GM10248 (cell line): ENCODE measurements at regions not wholly inside any gene's neighbourhood (a gene's known extent, or its start where the extent isn't known, plus 50 kb on each side); places are given as distances from the start of the nearest gene placed in this dataset.

ENCODE experiments used
- CTCF ChIA-PET: fragments of 300-600 bp; sonication (Branson Sonifier 250); formaldehyde crosslinking; extraction: SDS; loops from one replicate; lab custom pipeline; 2021; ENCODE audit warnings: antibody characterized with exemption; lab: Yijun Ruan, JAX
- POLR2A ChIA-PET: fragments of 350-650 bp; sonication (Branson Sonifier 250); formaldehyde crosslinking; extraction: SDS; loops from one replicate; lab custom pipeline; 2020; ENCODE audit warnings: antibody characterized with exemption; lab: Yijun Ruan, JAX
- DNase-seq: peaks from one replicate; pipeline ENCODE4 v3.0.0; 2012; ENCODE audit errors: extremely low spot score
- TF ChIP-seq, protein P1 (sequence below): IDR thresholded peaks from 2 replicates; pipeline ENCODE4 v1.5.1; 2012; ENCODE audit warnings: mild to moderate bottlenecking, low read depth; ENCODE audit errors: extremely low read depth, missing control alignments, control extremely low read depth

DNA sequence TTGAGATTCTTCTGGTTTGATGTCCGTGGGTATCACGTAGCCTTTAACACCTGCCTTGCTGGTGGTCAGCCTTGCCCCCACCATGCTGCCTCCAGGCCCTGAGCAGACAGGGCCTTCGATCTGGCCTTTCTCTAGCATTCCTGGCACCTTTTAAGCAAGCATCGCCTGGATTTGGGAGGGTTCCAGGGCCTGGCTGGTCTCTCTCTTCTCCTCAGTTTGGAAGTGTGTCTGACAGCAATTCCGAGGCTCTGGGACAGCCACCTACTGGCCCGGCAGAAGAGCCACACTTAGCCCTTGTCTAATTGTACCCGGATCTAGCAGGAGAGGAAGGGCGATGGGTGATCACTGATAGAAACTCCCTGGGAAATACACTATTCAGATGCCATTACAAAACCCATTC lies 441.3 kb upstream of the MKI67 start:
- no peak for DNase-seq

DNA sequence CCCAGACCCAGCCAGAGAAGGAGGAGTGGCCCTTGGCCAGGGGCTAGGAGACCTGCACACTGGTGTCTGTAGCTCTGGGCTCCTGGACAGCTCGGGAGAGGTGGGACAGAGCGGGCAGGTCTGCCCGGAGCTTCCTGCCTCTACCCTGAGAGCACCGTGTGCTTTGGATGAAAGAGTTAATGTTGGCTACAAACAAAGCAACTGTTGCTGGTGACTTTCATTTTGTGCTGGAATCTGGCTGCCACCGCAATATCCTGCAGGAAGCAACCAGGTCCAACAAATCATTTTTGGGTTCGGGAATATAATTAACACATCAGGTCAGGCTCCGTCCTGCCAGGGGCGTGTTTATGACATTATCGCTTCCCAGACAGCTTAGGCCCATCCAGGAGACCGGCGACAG lies 441.8 kb upstream of the MKI67 start:
- TF ChIP-seq, protein P1, sequence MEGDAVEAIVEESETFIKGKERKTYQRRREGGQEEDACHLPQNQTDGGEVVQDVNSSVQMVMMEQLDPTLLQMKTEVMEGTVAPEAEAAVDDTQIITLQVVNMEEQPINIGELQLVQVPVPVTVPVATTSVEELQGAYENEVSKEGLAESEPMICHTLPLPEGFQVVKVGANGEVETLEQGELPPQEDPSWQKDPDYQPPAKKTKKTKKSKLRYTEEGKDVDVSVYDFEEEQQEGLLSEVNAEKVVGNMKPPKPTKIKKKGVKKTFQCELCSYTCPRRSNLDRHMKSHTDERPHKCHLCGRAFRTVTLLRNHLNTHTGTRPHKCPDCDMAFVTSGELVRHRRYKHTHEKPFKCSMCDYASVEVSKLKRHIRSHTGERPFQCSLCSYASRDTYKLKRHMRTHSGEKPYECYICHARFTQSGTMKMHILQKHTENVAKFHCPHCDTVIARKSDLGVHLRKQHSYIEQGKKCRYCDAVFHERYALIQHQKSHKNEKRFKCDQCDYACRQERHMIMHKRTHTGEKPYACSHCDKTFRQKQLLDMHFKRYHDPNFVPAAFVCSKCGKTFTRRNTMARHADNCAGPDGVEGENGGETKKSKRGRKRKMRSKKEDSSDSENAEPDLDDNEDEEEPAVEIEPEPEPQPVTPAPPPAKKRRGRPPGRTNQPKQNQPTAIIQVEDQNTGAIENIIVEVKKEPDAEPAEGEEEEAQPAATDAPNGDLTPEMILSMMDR: no peak
- CTCF ChIA-PET: no interaction called here
- no peak for DNase-seq
- POLR2A ChIA-PET: no interaction called here

More for the DNA sequence above, 441.3 kb upstream of the MKI67 start:
- TF ChIP-seq, protein P1: no peak
- ChIA-PET CTCF (no interaction called here), POLR2A (no interaction called here)

GRCh38 chr10:128568491-128568890 lies 442.3 kb upstream of the MKI67 start:
- CTCF ChIA-PET: no interaction called here
- no peak for DNase-seq
- POLR2A ChIA-PET: no interaction called here
- TF ChIP-seq, protein P1: no peak

GRCh38 chr10:128568990-128569945 lies 443.0 kb upstream of the MKI67 start:
- CTCF ChIA-PET: no interaction called here
- POLR2A ChIA-PET: no interaction called here
- TF ChIP-seq, protein P1: no peak
- DNase-seq: no peak

GRCh38 chr10:128570319-128570995 lies 444.2 kb upstream of the MKI67 start:
- DNase-seq: no peak
- CTCF ChIA-PET: no interaction called here
- TF ChIP-seq, protein P1: no peak
- POLR2A ChIA-PET: no interaction called here

- POLR2A ChIA-PET: no interaction called here
- CTCF ChIA-PET: no interaction called here
These were observed 444.8 kb upstream of the MKI67 start for GRCh38 chr10:128571071-128571470.

More at GRCh38 chr10:128571071-128571470, 444.8 kb upstream of the MKI67 start:
- TF ChIP-seq, protein P1: no peak
- DNase-seq: no peak
